ENCODE measurements at regions not wholly inside any gene's neighbourhood (a gene's known extent, or its start where the extent isn't known, plus 50 kb on each side); places are given as distances from the start of the nearest gene placed in this dataset.

DNA sequence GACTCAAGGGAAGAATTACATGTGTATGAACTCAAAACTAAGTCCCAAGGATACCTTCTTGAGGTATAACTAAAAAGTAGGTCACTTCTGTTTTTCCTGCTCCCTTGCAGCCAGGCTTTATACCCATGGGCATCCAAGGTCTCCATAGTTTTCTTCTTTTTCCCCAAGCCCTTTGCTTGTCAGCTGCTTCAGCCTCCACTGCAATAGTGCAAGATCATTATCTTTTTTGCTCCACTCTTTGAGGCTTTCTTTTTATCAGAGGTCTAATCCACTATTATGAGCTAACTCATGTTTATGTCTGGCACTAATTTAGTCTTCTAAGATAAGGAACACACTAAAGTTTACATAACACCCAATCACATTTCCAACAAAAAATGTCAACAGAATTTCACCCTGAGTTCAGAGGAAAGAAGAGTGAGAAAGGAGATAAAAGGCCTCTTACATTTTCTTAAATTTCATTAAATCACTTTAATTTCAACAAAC is 121.2 kb upstream of the LSAMP start:
- TF ChIP-seq CTCF (IDR thresholded peaks at IDR 0.05) (no peak), POLR2A (IDR thresholded peaks at IDR 0.05) (no peak)
